ENCODE measurements at regions not wholly inside any gene's neighbourhood (a gene's known extent, or its start where the extent isn't known, plus 50 kb on each side); places are given as distances from the start of the nearest gene placed in this dataset.

- TF ChIP-seq, protein P1, sequence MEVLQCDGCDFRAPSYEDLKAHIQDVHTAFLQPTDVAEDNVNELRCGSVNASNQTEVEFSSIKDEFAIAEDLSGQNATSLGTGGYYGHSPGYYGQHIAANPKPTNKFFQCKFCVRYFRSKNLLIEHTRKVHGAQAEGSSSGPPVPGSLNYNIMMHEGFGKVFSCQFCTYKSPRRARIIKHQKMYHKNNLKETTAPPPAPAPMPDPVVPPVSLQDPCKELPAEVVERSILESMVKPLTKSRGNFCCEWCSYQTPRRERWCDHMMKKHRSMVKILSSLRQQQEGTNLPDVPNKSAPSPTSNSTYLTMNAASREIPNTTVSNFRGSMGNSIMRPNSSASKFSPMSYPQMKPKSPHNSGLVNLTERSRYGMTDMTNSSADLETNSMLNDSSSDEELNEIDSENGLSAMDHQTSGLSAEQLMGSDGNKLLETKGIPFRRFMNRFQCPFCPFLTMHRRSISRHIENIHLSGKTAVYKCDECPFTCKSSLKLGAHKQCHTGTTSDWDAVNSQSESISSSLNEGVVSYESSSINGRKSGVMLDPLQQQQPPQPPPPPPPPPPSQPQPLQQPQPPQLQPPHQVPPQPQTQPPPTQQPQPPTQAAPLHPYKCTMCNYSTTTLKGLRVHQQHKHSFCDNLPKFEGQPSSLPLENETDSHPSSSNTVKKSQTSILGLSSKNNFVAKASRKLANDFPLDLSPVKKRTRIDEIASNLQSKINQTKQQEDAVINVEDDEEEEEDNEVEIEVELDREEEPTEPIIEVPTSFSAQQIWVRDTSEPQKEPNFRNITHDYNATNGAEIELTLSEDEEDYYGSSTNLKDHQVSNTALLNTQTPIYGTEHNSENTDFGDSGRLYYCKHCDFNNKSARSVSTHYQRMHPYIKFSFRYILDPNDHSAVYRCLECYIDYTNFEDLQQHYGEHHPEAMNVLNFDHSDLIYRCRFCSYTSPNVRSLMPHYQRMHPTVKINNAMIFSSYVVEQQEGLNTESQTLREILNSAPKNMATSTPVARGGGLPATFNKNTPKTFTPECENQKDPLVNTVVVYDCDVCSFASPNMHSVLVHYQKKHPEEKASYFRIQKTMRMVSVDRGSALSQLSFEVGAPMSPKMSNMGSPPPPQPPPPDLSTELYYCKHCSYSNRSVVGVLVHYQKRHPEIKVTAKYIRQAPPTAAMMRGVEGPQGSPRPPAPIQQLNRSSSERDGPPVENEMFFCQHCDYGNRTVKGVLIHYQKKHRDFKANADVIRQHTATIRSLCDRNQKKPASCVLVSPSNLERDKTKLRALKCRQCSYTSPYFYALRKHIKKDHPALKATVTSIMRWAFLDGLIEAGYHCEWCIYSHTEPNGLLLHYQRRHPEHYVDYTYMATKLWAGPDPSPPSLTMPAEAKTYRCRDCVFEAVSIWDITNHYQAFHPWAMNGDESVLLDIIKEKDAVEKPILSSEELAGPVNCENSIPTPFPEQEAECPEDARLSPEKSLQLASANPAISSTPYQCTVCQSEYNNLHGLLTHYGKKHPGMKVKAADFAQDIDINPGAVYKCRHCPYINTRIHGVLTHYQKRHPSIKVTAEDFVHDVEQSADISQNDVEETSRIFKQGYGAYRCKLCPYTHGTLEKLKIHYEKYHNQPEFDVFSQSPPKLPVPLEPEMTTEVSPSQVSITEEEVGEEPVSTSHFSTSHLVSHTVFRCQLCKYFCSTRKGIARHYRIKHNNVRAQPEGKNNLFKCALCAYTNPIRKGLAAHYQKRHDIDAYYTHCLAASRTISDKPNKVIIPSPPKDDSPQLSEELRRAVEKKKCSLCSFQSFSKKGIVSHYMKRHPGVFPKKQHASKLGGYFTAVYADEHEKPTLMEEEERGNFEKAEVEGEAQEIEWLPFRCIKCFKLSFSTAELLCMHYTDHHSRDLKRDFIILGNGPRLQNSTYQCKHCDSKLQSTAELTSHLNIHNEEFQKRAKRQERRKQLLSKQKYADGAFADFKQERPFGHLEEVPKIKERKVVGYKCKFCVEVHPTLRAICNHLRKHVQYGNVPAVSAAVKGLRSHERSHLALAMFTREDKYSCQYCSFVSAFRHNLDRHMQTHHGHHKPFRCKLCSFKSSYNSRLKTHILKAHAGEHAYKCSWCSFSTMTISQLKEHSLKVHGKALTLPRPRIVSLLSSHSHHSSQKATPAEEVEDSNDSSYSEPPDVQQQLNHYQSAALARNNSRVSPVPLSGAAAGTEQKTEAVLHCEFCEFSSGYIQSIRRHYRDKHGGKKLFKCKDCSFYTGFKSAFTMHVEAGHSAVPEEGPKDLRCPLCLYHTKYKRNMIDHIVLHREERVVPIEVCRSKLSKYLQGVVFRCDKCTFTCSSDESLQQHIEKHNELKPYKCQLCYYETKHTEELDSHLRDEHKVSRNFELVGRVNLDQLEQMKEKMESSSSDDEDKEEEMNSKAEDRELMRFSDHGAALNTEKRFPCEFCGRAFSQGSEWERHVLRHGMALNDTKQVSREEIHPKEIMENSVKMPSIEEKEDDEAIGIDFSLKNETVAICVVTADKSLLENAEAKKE (CRISPR knock-in tag; IDR thresholded peaks at IDR 0.05) = no peak
Measured at GRCh38 chr11:97615546-97615945, 1225.7 kb downstream of the JRKL start (continued).

- Histone ChIP-seq H3K4me3 (no peak overlapping the region), H4K20me1 (replicated peaks; ENCODE audit: insufficient read depth) (no peaks in the 10 kb centered on the region), H2AFZ (no peak overlapping the region), H3K4me2 (no peak overlapping the region), H3K27me3 (ENCODE audit: insufficient read depth) (no peaks in the 10 kb centered on the region), H3K9me2 (ENCODE audit: insufficient read depth) (peaks cover 4% of the 10 kb centered on the region; the same call in 1 of the 2 replicates), H3K27ac (ENCODE audit: low read depth) (no peak overlapping the region), H3K79me2 (replicated peaks; ENCODE audit: insufficient read depth) (no peaks in the 10 kb centered on the region), H3K36me3 (ENCODE audit: insufficient read depth) (no peaks in the 10 kb centered on the region), H3F3A (replicated peaks; ENCODE audit: low read depth) (no peaks in the 10 kb centered on the region), H3K4me1 (ENCODE audit: insufficient read depth) (no peaks in the 10 kb centered on the region)
- Mint-ChIP-seq H3K9me3 (peaks cover 7% of the 10 kb centered on the region), H3K4me3 (no peak overlapping the region), H3K27ac (no peak overlapping the region), H3K4me1 (no peaks in the 10 kb centered on the region), H3K36me3 (ENCODE audit: low read depth) (peaks cover 7% of the 10 kb centered on the region; the same call in 2 of the 3 replicates), H3K27me3 (ENCODE audit: insufficient read depth, low read depth, poor library complexity) (no peaks in the 10 kb centered on the region)
- DNase-seq (ENCODE audit: low spot score) (no peak), ATAC-seq (no peak)
- TF ChIP-seq REST (IDR thresholded peaks at IDR 0.05; ENCODE audit: unreplicated experiment) (no peak), POLR2AphosphoS5 (IDR thresholded peaks at IDR 0.05; ENCODE audit: low read depth) (no peak), STAT1 (IDR thresholded peaks at IDR 0.05; ENCODE audit: unreplicated experiment) (no peak), ZNF114 (CRISPR knock-in tag; IDR thresholded peaks at IDR 0.05) (no peak), JUNB (IDR thresholded peaks at IDR 0.05; ENCODE audit: unreplicated experiment) (no peak), NANOG (IDR thresholded peaks at IDR 0.05; ENCODE audit: borderline replicate concordance) (no peak), CREB1 (CRISPR knock-in tag; IDR thresholded peaks at IDR 0.05; ENCODE audit: low read depth) (no peak), ZNF331 (CRISPR knock-in tag; IDR thresholded peaks at IDR 0.05; ENCODE audit: low read depth) (no peak), EZH2 (IDR thresholded peaks at IDR 0.05; ENCODE audit: low read depth, unreplicated experiment) (no peak)
- TF ChIP-seq, protein P2, sequence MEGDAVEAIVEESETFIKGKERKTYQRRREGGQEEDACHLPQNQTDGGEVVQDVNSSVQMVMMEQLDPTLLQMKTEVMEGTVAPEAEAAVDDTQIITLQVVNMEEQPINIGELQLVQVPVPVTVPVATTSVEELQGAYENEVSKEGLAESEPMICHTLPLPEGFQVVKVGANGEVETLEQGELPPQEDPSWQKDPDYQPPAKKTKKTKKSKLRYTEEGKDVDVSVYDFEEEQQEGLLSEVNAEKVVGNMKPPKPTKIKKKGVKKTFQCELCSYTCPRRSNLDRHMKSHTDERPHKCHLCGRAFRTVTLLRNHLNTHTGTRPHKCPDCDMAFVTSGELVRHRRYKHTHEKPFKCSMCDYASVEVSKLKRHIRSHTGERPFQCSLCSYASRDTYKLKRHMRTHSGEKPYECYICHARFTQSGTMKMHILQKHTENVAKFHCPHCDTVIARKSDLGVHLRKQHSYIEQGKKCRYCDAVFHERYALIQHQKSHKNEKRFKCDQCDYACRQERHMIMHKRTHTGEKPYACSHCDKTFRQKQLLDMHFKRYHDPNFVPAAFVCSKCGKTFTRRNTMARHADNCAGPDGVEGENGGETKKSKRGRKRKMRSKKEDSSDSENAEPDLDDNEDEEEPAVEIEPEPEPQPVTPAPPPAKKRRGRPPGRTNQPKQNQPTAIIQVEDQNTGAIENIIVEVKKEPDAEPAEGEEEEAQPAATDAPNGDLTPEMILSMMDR (conservative IDR thresholded peaks at IDR 0.05; ENCODE audit: low read depth in 2 of 2) = no peak
Measured at GRCh38 chr11:97617031-97617430, 1227.2 kb downstream of the JRKL start.

All from GM23338 (cell line).